PC-3 (cell line): ENCODE measurements at regions not wholly inside any gene's neighbourhood (a gene's known extent, or its start where the extent isn't known, plus 50 kb on each side); places are given as distances from the start of the nearest gene placed in this dataset.

Experiments
- ATAC-seq: fragments of 200-7000 bp; cut with Tn5 transposase; 2 replicates; pipeline ENCODE4 v1.9.1; 2020; ENCODE audit warnings: mild to moderate bottlenecking, moderate library complexity
- BruUV-seq: library from RNA; stranded (reverse); fragments of 400-500 nt; replicated peaks from 2 replicates; lab custom pipeline; 2021; lab: Mats Ljungman, UMichigan
- CTCF ChIA-PET: fragments of 300-600 bp; sonication (Branson Sonifier 250); formaldehyde crosslinking; loops from one replicate; lab custom pipeline; 2022; ENCODE audit warnings: antibody characterized with exemption; lab: Charles Lee
- POLR2A ChIA-PET: fragments of 300-600 bp; sonication (Branson Sonifier 250); formaldehyde crosslinking; loops from one replicate; lab custom pipeline; 2022; ENCODE audit warnings: antibody characterized with exemption; ENCODE audit not compliant: unreplicated experiment; lab: Charles Lee
- DNase-seq: peaks from one replicate; pipeline ENCODE4 v3.0.0-alpha.2; 2015
- H2AFZ ChIP-seq: fragments of 300-600 bp; sonication (generic); 2 replicates; pipeline ENCODE4 v1.6.0; 2016; ENCODE audit warnings: antibody characterized with exemption, low read length
- H3F3A ChIP-seq: fragments of 300-600 bp; sonication (generic); one replicate; pipeline ENCODE4 v1.6.0; 2017; ENCODE audit warnings: antibody characterized with exemption, low read length, control low read depth, mild to moderate bottlenecking; ENCODE audit not compliant: unreplicated experiment
- H3K27ac ChIP-seq: fragments of 300-600 bp; sonication (generic); 2 replicates; pipeline ENCODE4 v1.5.1; 2016; ENCODE audit warnings: mild to moderate bottlenecking, low read length
- H3K27me3 ChIP-seq: fragments of 300-600 bp; sonication (generic); 2 replicates; pipeline ENCODE4 v1.6.1; 2016; ENCODE audit warnings: low read length, mixed read lengths
- H3K36me3 ChIP-seq: fragments of 300-600 bp; sonication (generic); 2 replicates; pipeline ENCODE4 v1.6.1; 2016; ENCODE audit warnings: low read depth, mixed run types, low read length, mixed read lengths
- H3K4me1 ChIP-seq: fragments of 300-600 bp; sonication (generic); 2 replicates; pipeline ENCODE4 v1.5.1; 2016; ENCODE audit warnings: low read length; ENCODE audit not compliant: insufficient read depth
- H3K4me2 ChIP-seq: fragments of 300-600 bp; sonication (generic); 2 replicates; pipeline ENCODE4 v1.6.0; 2016; ENCODE audit warnings: low read length
- H3K4me3 ChIP-seq: fragments of 300-600 bp; sonication (generic); 2 replicates; pipeline ENCODE4 v1.5.1; 2016; ENCODE audit warnings: mild to moderate bottlenecking, low read length, mixed read lengths
- H3K79me2 ChIP-seq: fragments of 300-600 bp; sonication (generic); 2 replicates; pipeline ENCODE4 v1.6.1; 2017; ENCODE audit warnings: low read length, mixed read lengths
- H3K9ac ChIP-seq: fragments of 300-600 bp; sonication (generic); 2 replicates; pipeline ENCODE4 v1.6.0; 2016; ENCODE audit warnings: mild to moderate bottlenecking, low read length
- H3K9me2 ChIP-seq: fragments of 300-600 bp; sonication (generic); replicated peaks from 2 replicates; pipeline ENCODE4 v1.6.1; 2016; ENCODE audit warnings: mixed run types, low read length, mixed read lengths
- H3K9me3 ChIP-seq: fragments of 300-600 bp; sonication (generic); 2 replicates; pipeline ENCODE4 v1.6.1; 2016; ENCODE audit warnings: low read length, mixed read lengths
- H4K20me1 ChIP-seq: fragments of 300-600 bp; sonication (generic); 2 replicates; pipeline ENCODE4 v1.6.1; 2016; ENCODE audit warnings: low read length, mixed read lengths
- EZH2 ChIP-seq: fragments of 300-600 bp; sonication (generic); IDR thresholded peaks from one replicate; pipeline ENCODE4 v1.6.1; 2017; ENCODE audit warnings: antibody characterized with exemption, mild to moderate bottlenecking, low read length; ENCODE audit not compliant: unreplicated experiment
- EZH2phosphoT487 ChIP-seq: fragments of 300-600 bp; sonication (generic); IDR thresholded peaks from 2 replicates; pipeline ENCODE4 v1.6.1; 2018; ENCODE audit warnings: mild to moderate bottlenecking, antibody characterized with exemption, low read length, borderline replicate concordance
- intact Hi-C: fragments of 100-400 bp; cut with micrococcal nuclease; formaldehyde crosslinking; loops from 2 replicates; pipeline ENCODE4 v1.9.0; 2023
- TF ChIP-seq, protein P1 (sequence below): fragments of 300-600 bp; sonication (generic); conservative IDR thresholded peaks from 2 replicates; pipeline ENCODE4 v1.5.1; 2017; ENCODE audit warnings: antibody characterized with exemption, low read depth, mild to moderate bottlenecking, low read length

DNA sequence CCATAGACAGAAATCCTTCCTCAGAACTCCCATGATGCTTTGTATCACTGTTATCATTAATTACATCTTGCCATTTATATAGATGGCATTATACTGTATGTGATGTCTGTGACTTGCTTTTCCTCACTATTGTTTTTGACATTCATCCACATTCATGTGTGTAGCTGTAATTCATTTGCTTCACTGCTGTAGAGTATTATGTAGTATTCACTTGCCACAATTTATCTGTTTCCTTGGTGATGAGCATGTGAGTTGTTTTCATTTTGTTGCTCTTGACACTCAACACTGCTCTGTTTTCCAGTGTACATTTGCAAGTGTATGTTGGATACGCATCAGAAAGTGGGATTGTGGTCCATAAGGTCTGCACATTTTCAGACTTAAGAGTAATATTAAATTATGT lies 328.6 kb upstream of the C11orf87 start:
- ATAC-seq (no peak), DNase-seq (no peak)
- Histone ChIP-seq H3K4me2 (no peak overlapping the region), H3K9ac (no peak overlapping the region), H3K79me2 (no peaks in the 10 kb centered on the region), H3K9me2 (no peaks in the 10 kb centered on the region), H3K9me3 (no peaks in the 10 kb centered on the region), H3F3A (no peaks in the 10 kb centered on the region), H3K27ac (no peak overlapping the region), H3K36me3 (no peaks in the 10 kb centered on the region), H3K27me3 (no peaks in the 10 kb centered on the region), H3K4me1 (no peaks in the 10 kb centered on the region), H2AFZ (no peak overlapping the region), H4K20me1 (no peaks in the 10 kb centered on the region), H3K4me3 (no peak overlapping the region)
- no TSS peak for BruUV-seq
- intact Hi-C loops = no loop called here
- POLR2A ChIA-PET = no interaction called here
- CTCF ChIA-PET = no interaction called here
- TF ChIP-seq EZH2 (no peak), EZH2phosphoT487 (no peak)
- TF ChIP-seq, protein P1, sequence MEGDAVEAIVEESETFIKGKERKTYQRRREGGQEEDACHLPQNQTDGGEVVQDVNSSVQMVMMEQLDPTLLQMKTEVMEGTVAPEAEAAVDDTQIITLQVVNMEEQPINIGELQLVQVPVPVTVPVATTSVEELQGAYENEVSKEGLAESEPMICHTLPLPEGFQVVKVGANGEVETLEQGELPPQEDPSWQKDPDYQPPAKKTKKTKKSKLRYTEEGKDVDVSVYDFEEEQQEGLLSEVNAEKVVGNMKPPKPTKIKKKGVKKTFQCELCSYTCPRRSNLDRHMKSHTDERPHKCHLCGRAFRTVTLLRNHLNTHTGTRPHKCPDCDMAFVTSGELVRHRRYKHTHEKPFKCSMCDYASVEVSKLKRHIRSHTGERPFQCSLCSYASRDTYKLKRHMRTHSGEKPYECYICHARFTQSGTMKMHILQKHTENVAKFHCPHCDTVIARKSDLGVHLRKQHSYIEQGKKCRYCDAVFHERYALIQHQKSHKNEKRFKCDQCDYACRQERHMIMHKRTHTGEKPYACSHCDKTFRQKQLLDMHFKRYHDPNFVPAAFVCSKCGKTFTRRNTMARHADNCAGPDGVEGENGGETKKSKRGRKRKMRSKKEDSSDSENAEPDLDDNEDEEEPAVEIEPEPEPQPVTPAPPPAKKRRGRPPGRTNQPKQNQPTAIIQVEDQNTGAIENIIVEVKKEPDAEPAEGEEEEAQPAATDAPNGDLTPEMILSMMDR = no peak

DNA sequence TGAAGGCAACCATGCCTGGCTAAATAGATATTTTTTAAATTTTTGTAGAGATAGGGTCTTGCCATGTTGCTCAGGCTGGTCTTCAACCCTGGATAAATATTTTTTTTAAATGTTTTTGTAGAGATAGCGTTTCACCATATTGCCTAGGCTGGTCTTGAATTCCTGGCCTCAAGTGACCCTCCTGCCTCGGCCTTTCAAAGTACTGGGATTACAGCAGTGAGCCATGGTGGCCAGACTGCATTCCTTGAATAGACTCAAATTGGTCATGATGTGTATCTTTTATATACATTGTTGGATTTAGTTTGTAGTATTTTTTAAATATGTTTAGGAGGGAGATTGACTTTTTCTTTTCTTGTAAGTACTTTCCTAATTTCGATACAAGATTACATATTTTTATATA lies 325.7 kb upstream of the C11orf87 start:
- Histone ChIP-seq H2AFZ (no peak overlapping the region), H3K4me3 (no peak overlapping the region), H3K4me1 (no peaks in the 10 kb centered on the region), H3K9me3 (no peaks in the 10 kb centered on the region), H3F3A (no peaks in the 10 kb centered on the region), H3K36me3 (no peaks in the 10 kb centered on the region), H3K79me2 (no peaks in the 10 kb centered on the region), H3K27me3 (no peaks in the 10 kb centered on the region), H3K9me2 (no peaks in the 10 kb centered on the region), H3K4me2 (no peak overlapping the region), H3K9ac (no peak overlapping the region), H3K27ac (no peak overlapping the region), H4K20me1 (no peaks in the 10 kb centered on the region)
- POLR2A ChIA-PET = no interaction called here
- CTCF ChIA-PET = no interaction called here
- no TSS peak for BruUV-seq
- no peak for ATAC-seq
- no peak for TF ChIP-seq EZH2
- intact Hi-C loops = no loop called here
- no peak for DNase-seq

DNA sequence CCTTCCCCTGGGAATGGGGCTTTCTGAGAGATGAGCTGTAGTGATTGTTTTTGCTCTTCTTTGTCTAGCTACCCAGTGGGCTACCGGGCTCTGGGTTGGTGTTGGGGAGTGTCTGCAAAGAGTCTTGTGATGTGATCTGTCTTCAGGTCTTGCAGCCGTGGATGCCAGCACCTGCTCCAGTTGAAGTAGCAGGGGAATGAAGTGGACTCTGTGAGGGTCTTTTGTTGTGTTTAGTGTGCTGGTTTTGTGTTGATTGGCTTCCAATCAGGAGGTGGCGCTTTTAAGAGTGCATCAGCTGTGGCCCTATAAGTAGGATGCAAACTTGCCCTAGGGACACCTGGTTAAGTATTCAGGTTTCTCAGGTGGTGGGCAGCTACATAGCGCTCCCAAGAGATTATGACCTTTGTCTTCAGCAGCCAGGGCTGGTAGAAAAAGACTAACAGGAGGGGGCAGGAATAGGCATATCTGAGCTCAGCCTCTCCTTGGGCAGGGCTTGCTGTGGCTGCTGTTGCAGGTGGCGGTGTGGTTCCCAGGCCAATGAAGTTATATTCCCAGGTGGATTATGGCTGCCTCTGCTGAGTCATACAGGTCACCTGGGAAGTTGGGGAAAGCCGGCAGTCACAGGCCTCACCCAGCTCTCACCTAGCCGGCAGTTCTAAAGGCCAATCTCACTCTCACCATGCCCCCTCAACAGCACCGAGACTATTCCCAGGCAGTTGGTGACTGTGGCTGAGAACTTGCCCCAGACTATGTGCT lies 315.7 kb upstream of the C11orf87 start:
- no peaks in the 10 kb centered on the region for H3K4me1 ChIP-seq
- H3K9ac ChIP-seq = no peak overlapping the region
- ATAC-seq (no peak), DNase-seq (no peak)
- no peak overlapping the region for H3K4me2 ChIP-seq
- no peaks in the 10 kb centered on the region for H3K9me2 ChIP-seq
- no peak for TF ChIP-seq EZH2
- TF ChIP-seq, protein P1 = no peak
- no peak for TF ChIP-seq EZH2phosphoT487
- no peak overlapping the region for H3K27ac ChIP-seq
- H3F3A ChIP-seq = no peaks in the 10 kb centered on the region
- ChIA-PET CTCF (no interaction called here), POLR2A (no interaction called here)
- no peaks in the 10 kb centered on the region for H3K79me2 ChIP-seq
- no peaks in the 10 kb centered on the region for H3K27me3 ChIP-seq
- no TSS peak for BruUV-seq
- no peaks in the 10 kb centered on the region for H3K9me3 ChIP-seq
- no peaks in the 10 kb centered on the region for H3K36me3 ChIP-seq
- H3K4me3 ChIP-seq = no peak overlapping the region
- H2AFZ ChIP-seq = no peak overlapping the region
- intact Hi-C loops = no loop called here
- H4K20me1 ChIP-seq = no peaks in the 10 kb centered on the region
